Mesothelial cell of epicardium (in vitro differentiated cells): ENCODE measurements at regions not wholly inside any gene's neighbourhood (a gene's known extent, or its start where the extent isn't known, plus 50 kb on each side); places are given as distances from the start of the nearest gene placed in this dataset.

Source experiments
- DNase-seq, 2 experiments: peaks; one replicate each; pipeline ENCODE4 v3.0.0; 2021; ENCODE audit warnings: low spot score in 2 of 2; ENCODE audit not compliant: unreplicated experiment in 2 of 2
- H3K27ac Mint-ChIP-seq: 2 replicates; pipeline ENCODE4 v1.8.0; 2021; ENCODE audit warnings: mixed read lengths
- H3K27me3 Mint-ChIP-seq: 2 replicates; pipeline ENCODE4 v1.8.0; 2021; ENCODE audit warnings: low read depth, mixed read lengths
- H3K36me3 Mint-ChIP-seq: 2 replicates; pipeline ENCODE4 v1.8.0; 2021; ENCODE audit warnings: mixed read lengths
- H3K4me1 Mint-ChIP-seq: 2 replicates; pipeline ENCODE4 v1.8.0; 2021; ENCODE audit warnings: mixed read lengths
- H3K4me3 Mint-ChIP-seq: 2 replicates; pipeline ENCODE4 v1.8.0; 2021; ENCODE audit warnings: mild to moderate bottlenecking, moderate library complexity, mixed read lengths
- H3K9me3 Mint-ChIP-seq: 2 replicates; pipeline ENCODE4 v1.8.0; 2021; ENCODE audit warnings: mixed read lengths
- TF ChIP-seq, protein P1 (sequence below): fragments of 200-600 bp; sonication (generic); IDR thresholded peaks from one replicate; pipeline ENCODE4 v1.5.0; 2021; ENCODE audit warnings: antibody characterized with exemption; ENCODE audit not compliant: unreplicated experiment

DNA sequence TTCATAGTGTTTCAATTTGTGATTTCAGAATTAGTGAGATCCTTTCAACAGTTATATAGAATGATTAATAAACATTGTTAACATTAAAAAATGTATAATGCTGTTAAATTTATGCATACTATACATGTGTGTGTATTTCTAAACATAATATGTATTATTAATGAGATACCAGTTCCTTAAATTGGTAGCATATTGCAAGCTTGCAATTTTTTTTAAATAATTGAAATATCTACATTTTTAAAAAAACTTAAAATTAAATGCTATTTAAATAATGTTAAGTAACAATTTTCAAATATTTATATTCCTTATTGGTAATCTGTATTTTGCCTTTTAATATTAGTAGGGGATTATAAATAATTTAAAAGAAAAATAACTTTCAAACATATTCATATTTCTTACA, 1479.5 kb upstream of the PCDH7 start:
- no peaks in the 10 kb centered on the region for H3K9me3 Mint-ChIP-seq
- TF ChIP-seq, protein P1, sequence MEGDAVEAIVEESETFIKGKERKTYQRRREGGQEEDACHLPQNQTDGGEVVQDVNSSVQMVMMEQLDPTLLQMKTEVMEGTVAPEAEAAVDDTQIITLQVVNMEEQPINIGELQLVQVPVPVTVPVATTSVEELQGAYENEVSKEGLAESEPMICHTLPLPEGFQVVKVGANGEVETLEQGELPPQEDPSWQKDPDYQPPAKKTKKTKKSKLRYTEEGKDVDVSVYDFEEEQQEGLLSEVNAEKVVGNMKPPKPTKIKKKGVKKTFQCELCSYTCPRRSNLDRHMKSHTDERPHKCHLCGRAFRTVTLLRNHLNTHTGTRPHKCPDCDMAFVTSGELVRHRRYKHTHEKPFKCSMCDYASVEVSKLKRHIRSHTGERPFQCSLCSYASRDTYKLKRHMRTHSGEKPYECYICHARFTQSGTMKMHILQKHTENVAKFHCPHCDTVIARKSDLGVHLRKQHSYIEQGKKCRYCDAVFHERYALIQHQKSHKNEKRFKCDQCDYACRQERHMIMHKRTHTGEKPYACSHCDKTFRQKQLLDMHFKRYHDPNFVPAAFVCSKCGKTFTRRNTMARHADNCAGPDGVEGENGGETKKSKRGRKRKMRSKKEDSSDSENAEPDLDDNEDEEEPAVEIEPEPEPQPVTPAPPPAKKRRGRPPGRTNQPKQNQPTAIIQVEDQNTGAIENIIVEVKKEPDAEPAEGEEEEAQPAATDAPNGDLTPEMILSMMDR, result no peak
- no peaks in the 10 kb centered on the region for H3K4me1 Mint-ChIP-seq
- H3K27me3 Mint-ChIP-seq, result no peaks in the 10 kb centered on the region
- no peaks in the 10 kb centered on the region for H3K36me3 Mint-ChIP-seq
- DNase-seq, result no peak
- H3K4me3 Mint-ChIP-seq, result no peak overlapping the region
- H3K27ac Mint-ChIP-seq, result no peak overlapping the region

DNA sequence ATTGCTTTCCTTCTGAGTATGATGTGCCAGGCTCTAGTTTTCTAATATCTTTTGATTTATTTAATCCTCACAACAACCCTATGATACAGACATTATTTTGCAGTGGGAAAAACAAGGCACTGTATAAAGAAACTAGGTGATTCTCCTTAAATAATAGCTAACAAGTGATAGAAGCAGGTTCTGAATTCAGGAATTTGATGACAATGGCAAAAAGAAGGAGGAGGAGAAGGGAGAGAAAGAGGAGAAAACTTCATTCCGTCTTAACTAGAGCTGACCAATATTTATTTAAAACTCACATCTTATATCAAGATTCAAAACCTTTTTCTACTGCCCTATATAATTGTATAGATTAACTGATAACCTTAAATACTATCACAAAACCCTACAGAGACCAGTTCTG, 1477.1 kb upstream of the PCDH7 start:
- Mint-ChIP-seq H3K27me3 (no peaks in the 10 kb centered on the region), H3K9me3 (no peaks in the 10 kb centered on the region)
- TF ChIP-seq, protein P1, result no peak

DNA sequence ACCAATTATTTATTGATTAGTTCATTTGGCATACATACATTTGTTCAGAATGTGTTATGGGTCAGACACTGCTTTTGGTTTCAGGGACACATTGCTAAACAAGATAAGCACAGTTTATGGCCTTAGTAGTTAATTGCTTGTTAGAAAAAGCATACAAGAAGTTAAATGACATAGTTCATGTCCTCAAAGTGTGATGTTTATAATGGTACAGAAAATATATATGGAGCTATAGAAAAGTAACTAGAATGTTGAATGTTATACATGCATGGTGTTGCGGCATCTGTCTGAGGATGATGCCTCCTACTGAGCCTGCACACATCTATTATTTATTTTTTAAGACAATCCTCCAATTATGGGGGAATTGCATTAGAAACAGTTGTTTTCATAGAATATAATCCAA, 1476.3 kb upstream of the PCDH7 start:
- no peaks in the 10 kb centered on the region for H3K4me1 Mint-ChIP-seq
- H3K27ac Mint-ChIP-seq, result no peak overlapping the region
- no peaks in the 10 kb centered on the region for H3K9me3 Mint-ChIP-seq
- no peak overlapping the region for H3K4me3 Mint-ChIP-seq
- H3K27me3 Mint-ChIP-seq, result no peaks in the 10 kb centered on the region
- no peak for DNase-seq
- H3K36me3 Mint-ChIP-seq, result no peaks in the 10 kb centered on the region
- TF ChIP-seq, protein P1, result no peak

More for the DNA sequence above, 1477.1 kb upstream of the PCDH7 start:
- Mint-ChIP-seq H3K27ac (no peak overlapping the region), H3K4me3 (no peak overlapping the region), H3K4me1 (no peaks in the 10 kb centered on the region), H3K36me3 (no peaks in the 10 kb centered on the region)
- DNase-seq, result no peak

DNA sequence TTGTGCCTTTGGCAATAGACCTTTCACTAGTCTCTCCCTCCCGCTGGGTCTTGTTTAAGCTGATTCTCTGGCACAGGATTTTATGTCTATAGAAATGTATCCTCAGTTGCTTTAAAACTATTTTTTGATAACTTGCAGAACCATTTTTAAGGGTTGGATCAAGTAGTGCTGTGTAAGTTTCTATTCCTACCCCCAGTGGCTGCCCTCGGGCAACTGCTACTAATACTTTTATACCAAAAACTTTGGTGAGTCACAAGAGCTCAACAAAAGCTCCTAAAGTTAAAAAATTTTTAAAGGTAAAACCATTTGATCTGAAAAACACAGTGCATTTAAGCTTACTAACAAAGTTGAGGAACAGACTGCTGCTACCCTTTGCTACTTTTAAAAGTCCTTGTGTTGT, 1460.6 kb upstream of the PCDH7 start:
- Mint-ChIP-seq H3K27ac (no peak overlapping the region), H3K27me3 (no peaks in the 10 kb centered on the region), H3K4me3 (no peak overlapping the region), H3K36me3 (no peaks in the 10 kb centered on the region), H3K4me1 (no peaks in the 10 kb centered on the region), H3K9me3 (peaks cover 14% of the 10 kb centered on the region)
- TF ChIP-seq, protein P1, result no peak
- DNase-seq, result no peak

DNA sequence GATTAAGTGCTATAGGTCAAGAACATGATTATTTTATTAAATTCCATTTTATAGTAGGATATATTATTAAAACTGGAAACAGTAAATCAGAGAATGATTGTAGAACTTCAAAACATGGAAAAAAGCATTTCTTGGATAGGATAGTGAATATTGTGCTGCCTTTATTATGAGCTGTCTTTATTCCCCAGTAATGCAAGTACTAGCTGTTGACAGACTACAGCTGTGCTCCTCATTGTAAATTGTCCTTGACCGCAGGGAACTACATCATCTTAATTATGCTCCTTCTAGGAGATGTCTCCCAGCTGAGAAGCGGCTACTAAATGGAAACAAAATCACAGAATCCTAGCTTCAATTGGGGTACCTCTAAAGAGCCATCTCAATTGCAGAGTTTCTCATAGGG, 1457.2 kb upstream of the PCDH7 start:
- H3K4me3 Mint-ChIP-seq, result no peak overlapping the region
- H3K27me3 Mint-ChIP-seq, result no peaks in the 10 kb centered on the region
- TF ChIP-seq, protein P1, result no peak
- DNase-seq, result no peak
- H3K9me3 Mint-ChIP-seq, result peaks cover 3% of the 10 kb centered on the region
- no peaks in the 10 kb centered on the region for H3K36me3 Mint-ChIP-seq
- H3K27ac Mint-ChIP-seq, result no peak overlapping the region
- peaks cover 1% of the 10 kb centered on the region for H3K4me1 Mint-ChIP-seq

DNA sequence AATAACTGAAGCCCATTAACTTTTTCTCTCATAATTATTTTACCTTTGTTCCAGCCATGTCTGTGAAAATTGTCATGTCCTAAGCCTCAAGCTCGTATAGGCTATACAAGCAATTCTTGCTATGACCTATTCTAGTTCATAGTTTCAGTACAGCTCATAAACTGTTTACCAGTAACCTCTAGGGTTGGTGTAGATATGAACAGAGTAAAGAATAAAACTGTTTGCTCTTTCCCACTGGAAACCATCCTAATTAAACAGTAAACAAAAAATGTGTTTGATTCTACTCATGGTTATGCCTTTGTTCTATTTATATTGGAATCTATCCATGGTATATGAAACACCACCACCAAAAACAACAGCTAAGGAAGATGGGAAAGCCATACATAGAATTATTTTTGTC, 1444.0 kb upstream of the PCDH7 start:
- H3K4me3 Mint-ChIP-seq, result no peak overlapping the region
- TF ChIP-seq, protein P1, result no peak
- H3K4me1 Mint-ChIP-seq, result no peaks in the 10 kb centered on the region
- no peaks in the 10 kb centered on the region for H3K36me3 Mint-ChIP-seq
- H3K27ac Mint-ChIP-seq, result no peak overlapping the region
- no peaks in the 10 kb centered on the region for H3K27me3 Mint-ChIP-seq
- H3K9me3 Mint-ChIP-seq, result peaks cover 12% of the 10 kb centered on the region
- DNase-seq, result no peak
